Neuronal stem cell (in vitro differentiated cells): ENCODE measurements at regions not wholly inside any gene's neighbourhood (a gene's known extent, or its start where the extent isn't known, plus 50 kb on each side); places are given as distances from the start of the nearest gene placed in this dataset.

Source experiments
- DNase-seq: peaks from one replicate; pipeline ENCODE4 v3.0.0-alpha.2; 2013; ENCODE audit warnings: low spot score
- H2AFZ ChIP-seq: one replicate; pipeline ENCODE4 v1.6.1; 2013; ENCODE audit warnings: mild to moderate bottlenecking, low read length, inconsistent platforms
- H2AK5ac ChIP-seq: 2 replicates; pipeline ENCODE4 v1.6.1; 2013; ENCODE audit warnings: low read depth, mild to moderate bottlenecking, inconsistent platforms, low read length, moderate library complexity, mixed read lengths
- H2BK120ac ChIP-seq: 2 replicates; pipeline ENCODE4 v1.6.1; 2013; ENCODE audit warnings: low read depth, mild to moderate bottlenecking, inconsistent platforms, low read length, moderate library complexity, mixed read lengths
- H2BK12ac ChIP-seq: one replicate; pipeline ENCODE4 v1.6.1; 2013; ENCODE audit warnings: low read length, inconsistent platforms
- H2BK15ac ChIP-seq: 2 replicates; pipeline ENCODE4 v1.6.1; 2013; ENCODE audit warnings: mild to moderate bottlenecking, low read length, inconsistent platforms, mixed read lengths
- H2BK5ac ChIP-seq: one replicate; pipeline ENCODE4 v1.6.1; 2013; ENCODE audit warnings: inconsistent platforms, mild to moderate bottlenecking, low read length, moderate library complexity
- H3K14ac ChIP-seq: one replicate; pipeline ENCODE4 v1.6.1; 2013; ENCODE audit warnings: low read length, inconsistent platforms
- H3K18ac ChIP-seq: 2 replicates; pipeline ENCODE4 v1.6.1; 2013; ENCODE audit warnings: low read length, inconsistent platforms
- H3K23ac ChIP-seq: 2 replicates; pipeline ENCODE4 v1.6.1; 2013; ENCODE audit warnings: low read depth, mild to moderate bottlenecking, mixed read lengths, low read length, inconsistent platforms; ENCODE audit not compliant: poor library complexity
- H3K27ac ChIP-seq: replicated peaks from 3 replicates; pipeline ENCODE4 v1.5.1; 2013; ENCODE audit warnings: low read length, inconsistent platforms
- H3K27me3 ChIP-seq, 3 experiments: 2 replicates each; pipeline ENCODE4 v1.6.1; 2013; ENCODE audit warnings: low read length in 3 of 3, mild to moderate bottlenecking in 2 of 3, inconsistent platforms in 1 of 3, low read depth in 1 of 3, mixed read lengths in 1 of 3, moderate library complexity in 1 of 3; ENCODE audit not compliant: control insufficient read depth in 3 of 3, insufficient read depth in 3 of 3
- H3K36me3 ChIP-seq, 2 donors: replicated peaks in 1 of 2; 2 replicates each; pipeline ENCODE4 v1.6.1; 2013; ENCODE audit warnings: low read length in 2 of 2; ENCODE audit not compliant: control insufficient read depth in 2 of 2, insufficient read depth in 2 of 2
- H3K4ac ChIP-seq: 2 replicates; pipeline ENCODE4 v1.6.1; 2013; ENCODE audit warnings: inconsistent platforms, mild to moderate bottlenecking, low read length, moderate library complexity
- H3K4me1 ChIP-seq, 2 donors: 1 replicate in 1 of 2; 2 replicates in 1 of 2; pipeline ENCODE4 v1.6.1; 2013; ENCODE audit warnings: low read length in 2 of 2, low read depth in 1 of 2; ENCODE audit not compliant: control insufficient read depth in 2 of 2, insufficient read depth in 1 of 2
- H3K4me2 ChIP-seq: one replicate; pipeline ENCODE4 v1.6.1; 2013; ENCODE audit warnings: mild to moderate bottlenecking, low read length, inconsistent platforms; ENCODE audit not compliant: insufficient read depth, poor library complexity, severe bottlenecking
- H3K4me3 ChIP-seq, 2 donors: 2 replicates each; pipeline ENCODE4 v1.5.1; 2013; ENCODE audit warnings: low read length in 2 of 2, mild to moderate bottlenecking in 2 of 2, inconsistent platforms in 1 of 2, moderate library complexity in 1 of 2
- H3K79me1 ChIP-seq: one replicate; pipeline ENCODE4 v1.6.1; 2013; ENCODE audit warnings: low read depth, mild to moderate bottlenecking, inconsistent platforms, low read length, moderate library complexity
- H3K9ac ChIP-seq: one replicate; pipeline ENCODE4 v1.6.1; 2013; ENCODE audit warnings: mild to moderate bottlenecking, low read depth, low read length, inconsistent platforms; ENCODE audit not compliant: poor library complexity
- H3K9me3 ChIP-seq, 2 donors: replicated peaks in 1 of 2; 2 replicates each; pipeline versions ENCODE3 to v1.6.1; 2013; ENCODE audit warnings: low read length in 2 of 2, mild to moderate bottlenecking in 2 of 2, inconsistent platforms in 1 of 2, low read depth in 1 of 2, mixed read lengths in 1 of 2, moderate library complexity in 1 of 2; ENCODE audit not compliant: control insufficient read depth in 2 of 2, insufficient read depth in 1 of 2
- H4K8ac ChIP-seq: one replicate; pipeline ENCODE4 v1.6.1; 2013; ENCODE audit warnings: low read depth, mild to moderate bottlenecking, inconsistent platforms, low read length, moderate library complexity
- H4K91ac ChIP-seq: one replicate; pipeline ENCODE4 v1.6.1; 2013; ENCODE audit warnings: low read length, low read depth, mild to moderate bottlenecking, inconsistent platforms; ENCODE audit not compliant: poor library complexity
- WGBS, 2 donors: extraction: QIAGEN DNeasy Blood & Tissue Kit; methylation state at CpG; one replicate each; pipeline ENCODE4 v1.1.7; 2013; ENCODE audit warnings: missing lambda C conversion rate in 2 of 2, mixed read lengths in 1 of 2; ENCODE audit not compliant: insufficient read length in 2 of 2, insufficient replicate concordance in 1 of 2; ENCODE audit errors: extremely low coverage in 2 of 2; 5-methylcytosine and 5-hydroxymethylcytosine counted together

- Histone ChIP-seq H4K8ac (no peak overlapping the region), H2AFZ (no peak overlapping the region), H3K4me2 (no peak overlapping the region), H2BK12ac (no peak overlapping the region), H3K14ac (no peak overlapping the region), H2AK5ac (no peak overlapping the region), H3K4ac (no peak overlapping the region), H4K91ac (no peak overlapping the region), H3K9me3 (no peaks in the 10 kb centered on the region), H3K27ac (no peak overlapping the region), H3K18ac (no peak overlapping the region), H3K23ac (no peak overlapping the region), H3K9ac (no peak overlapping the region), H3K4me3 (no peak overlapping the region), H2BK15ac (no peak overlapping the region), H3K79me1 (no peaks in the 10 kb centered on the region), H3K27me3 (no peaks in the 10 kb centered on the region), H3K4me1 (peaks cover 0 to 2% of the 10 kb centered on the region in 2 donors), H2BK120ac (no peak overlapping the region), H3K36me3 (no peaks in the 10 kb centered on the region), H2BK5ac (no peak overlapping the region)
- WGBS, 2 donors = no CpG with 5 or more reads among the region's 2 CpGs
- no peak for DNase-seq
Observed at GRCh38 chr1:200234938-200235337, 174.9 kb downstream of the ZNF281 start.

DNA sequence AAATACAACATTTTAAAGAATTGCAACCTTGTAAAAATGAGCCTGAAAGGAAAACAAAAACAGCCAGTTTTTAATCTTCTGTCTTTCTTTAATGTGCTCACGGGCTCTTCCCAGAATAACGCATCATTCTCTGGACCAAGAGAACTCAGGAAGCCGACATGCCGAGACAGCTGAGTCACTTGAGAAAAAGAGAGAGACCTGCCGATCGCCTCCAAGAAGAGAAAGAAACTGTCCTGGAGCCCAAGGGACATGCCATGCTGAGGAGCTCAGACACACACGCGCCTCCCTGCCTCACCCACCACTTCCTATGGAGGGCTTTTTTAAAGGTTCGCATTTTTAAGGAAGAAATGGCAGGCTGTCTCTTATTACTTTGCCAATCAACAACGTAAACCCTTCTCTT lies 176.4 kb downstream of the ZNF281 start:
- H3K4ac ChIP-seq = no peak overlapping the region
- H2BK5ac ChIP-seq = no peak overlapping the region
- no CpG with 5 or more reads among the region's 10 CpGs for WGBS, 2 donors
- peak overlapping the region; percentile 52 for H2AFZ ChIP-seq
- H3K36me3 ChIP-seq = no peaks in the 10 kb centered on the region
- peaks cover 0 to 6% of the 10 kb centered on the region in 2 donors for H3K4me1 ChIP-seq
- H3K9ac ChIP-seq = no peak overlapping the region
- H3K79me1 ChIP-seq = no peaks in the 10 kb centered on the region
- DNase-seq = no peak
- H2AK5ac ChIP-seq = no peak overlapping the region
- H3K18ac ChIP-seq = no peak overlapping the region
- H2BK120ac ChIP-seq = no peak overlapping the region
- no peaks in the 10 kb centered on the region for H3K27me3 ChIP-seq
- H3K14ac ChIP-seq = no peak overlapping the region
- H3K4me2 ChIP-seq = no peak overlapping the region
- no peak overlapping the region for H2BK12ac ChIP-seq
- no peak overlapping the region for H2BK15ac ChIP-seq
- H3K27ac ChIP-seq = no peak overlapping the region
- no peak overlapping the region for H3K4me3 ChIP-seq
- H3K9me3 ChIP-seq = no peaks in the 10 kb centered on the region
- H4K8ac ChIP-seq = no peak overlapping the region
- no peak overlapping the region for H3K23ac ChIP-seq
- no peak overlapping the region for H4K91ac ChIP-seq

- H3K14ac ChIP-seq = no peak overlapping the region
- no CpG with 5 or more reads among the region's 1 CpG for WGBS, 2 donors
- H2AFZ ChIP-seq = no peak overlapping the region
- H2BK5ac ChIP-seq = no peak overlapping the region
- no peak overlapping the region for H3K18ac ChIP-seq
- no peak overlapping the region for H4K91ac ChIP-seq
- H3K9ac ChIP-seq = no peak overlapping the region
- H3K4ac ChIP-seq = no peak overlapping the region
- no peaks in the 10 kb centered on the region for H3K27me3 ChIP-seq
- H2BK15ac ChIP-seq = no peak overlapping the region
- no peak overlapping the region for H3K4me2 ChIP-seq
- no peak overlapping the region for H4K8ac ChIP-seq
- H3K23ac ChIP-seq = no peak overlapping the region
- no peak overlapping the region for H2BK12ac ChIP-seq
- no peak overlapping the region for H3K4me3 ChIP-seq
- no peak overlapping the region for H2AK5ac ChIP-seq
- H3K36me3 ChIP-seq = no peaks in the 10 kb centered on the region
- no peak for DNase-seq
- no peak overlapping the region for H2BK120ac ChIP-seq
- peaks cover 2 to 19% of the 10 kb centered on the region in 2 donors for H3K4me1 ChIP-seq
- H3K79me1 ChIP-seq = no peaks in the 10 kb centered on the region
- H3K9me3 ChIP-seq = no peaks in the 10 kb centered on the region
- H3K27ac ChIP-seq = no peak overlapping the region
Observed at GRCh38 chr1:200231787-200232231, 178.0 kb downstream of the ZNF281 start.

DNA sequence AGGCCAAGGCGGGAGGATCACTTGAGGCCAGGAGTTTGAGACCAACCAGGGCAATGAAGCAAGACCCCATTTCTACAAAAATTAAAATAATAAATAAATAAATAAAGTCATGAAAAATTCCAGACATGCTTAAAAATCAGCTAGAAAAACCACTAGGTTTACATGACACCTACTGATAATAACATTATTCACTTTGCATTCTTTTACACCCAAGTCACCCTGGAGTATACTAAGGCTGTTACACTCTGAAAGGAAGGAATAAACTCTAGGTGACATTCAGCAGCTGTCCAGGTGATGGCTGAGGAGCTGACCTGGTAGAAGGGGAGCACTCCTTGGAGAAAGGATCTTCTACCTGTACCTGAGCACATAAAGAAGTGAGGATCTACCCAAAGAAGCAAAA lies 179.2 kb downstream of the ZNF281 start:
- Histone ChIP-seq H3K27me3 (no peaks in the 10 kb centered on the region), H2BK15ac (no peak overlapping the region), H3K18ac (no peak overlapping the region), H3K23ac (no peak overlapping the region), H3K14ac (no peak overlapping the region), H2BK5ac (no peak overlapping the region), H3K9ac (no peak overlapping the region), H3K36me3 (no peaks in the 10 kb centered on the region), H2AFZ (no peak overlapping the region), H4K91ac (no peak overlapping the region), H3K27ac (no peak overlapping the region), H4K8ac (no peak overlapping the region), H2AK5ac (no peak overlapping the region), H2BK120ac (no peak overlapping the region), H3K9me3 (no peaks in the 10 kb centered on the region), H3K4me3 (no peak overlapping the region), H3K4ac (no peak overlapping the region), H3K4me2 (no peak overlapping the region), H2BK12ac (no peak overlapping the region), H3K4me1 (peaks cover 2 to 28% of the 10 kb centered on the region in 2 donors), H3K79me1 (no peaks in the 10 kb centered on the region)
- WGBS, 2 donors = no CpG with 5 or more reads among the region's 1 CpG
- no peak for DNase-seq
